ENCODE measurements at regions not wholly inside any gene's neighbourhood (a gene's known extent, or its start where the extent isn't known, plus 50 kb on each side); places are given as distances from the start of the nearest gene placed in this dataset.

GRCh38 chr9:89802781-89803355, 198.1 kb downstream of the GADD45G start:
- DNase-seq = peak; percentile 7
- H3K4me3 ChIP-seq (ENCODE audit: low read depth, low read length) = no peak overlapping the region
- no peaks in the 10 kb centered on the region for H3K27me3 ChIP-seq (replicated peaks)
- no peaks in the 10 kb centered on the region for H3K36me3 ChIP-seq (replicated peaks)
- TF ChIP-seq CTCF (IDR thresholded peaks at IDR 0.05; ENCODE audit: low read depth, low read length, missing control alignments) = no peak
- in situ Hi-C loops (cut with HindIII; ENCODE audit: low pct_ligation_motif_present, low sequenced_read_pairs) = no loop called here
- no peak overlapping the region for H3K27ac ChIP-seq

GRCh38 chr9:89803403-89803802, 198.6 kb downstream of the GADD45G start:
- no peak for DNase-seq
- no peak overlapping the region for H3K4me3 ChIP-seq (ENCODE audit: low read depth, low read length)
- no peak for TF ChIP-seq CTCF (IDR thresholded peaks at IDR 0.05; ENCODE audit: low read depth, low read length, missing control alignments)
- no peaks in the 10 kb centered on the region for H3K27me3 ChIP-seq (replicated peaks)
- H3K27ac ChIP-seq = no peak overlapping the region
- in situ Hi-C loops (cut with HindIII; ENCODE audit: low pct_ligation_motif_present, low sequenced_read_pairs) = no loop called here
- no peaks in the 10 kb centered on the region for H3K36me3 ChIP-seq (replicated peaks)

GRCh38 chr9:89804766-89805531, 200.1 kb downstream of the GADD45G start:
- Histone ChIP-seq H3K4me3 (ENCODE audit: low read depth, low read length) (no peak overlapping the region), H3K36me3 (replicated peaks) (no peaks in the 10 kb centered on the region), H3K27ac (no peak overlapping the region), H3K27me3 (replicated peaks) (no peaks in the 10 kb centered on the region)
- in situ Hi-C loops (cut with HindIII; ENCODE audit: low pct_ligation_motif_present, low sequenced_read_pairs) = no loop called here
- no peak for DNase-seq
- no peak for TF ChIP-seq CTCF (IDR thresholded peaks at IDR 0.05; ENCODE audit: low read depth, low read length, missing control alignments)

GRCh38 chr9:89805571-89806292, 200.9 kb downstream of the GADD45G start:
- Histone ChIP-seq H3K27me3 (replicated peaks) (no peaks in the 10 kb centered on the region), H3K27ac (peak overlapping the region; percentile 80), H3K4me3 (ENCODE audit: low read depth, low read length) (no peak overlapping the region), H3K36me3 (replicated peaks) (no peaks in the 10 kb centered on the region)
- TF ChIP-seq CTCF (IDR thresholded peaks at IDR 0.05; ENCODE audit: low read depth, low read length, missing control alignments) = no peak
- in situ Hi-C loops (cut with HindIII; ENCODE audit: low pct_ligation_motif_present, low sequenced_read_pairs) = no loop called here
- peak; percentile 14 for DNase-seq

- TF ChIP-seq CTCF (IDR thresholded peaks at IDR 0.05; ENCODE audit: low read depth, low read length, missing control alignments) = no peak
- Histone ChIP-seq H3K4me3 (ENCODE audit: low read depth, low read length) (no peak overlapping the region), H3K27me3 (replicated peaks) (no peaks in the 10 kb centered on the region), H3K36me3 (replicated peaks) (no peaks in the 10 kb centered on the region), H3K27ac (peak overlapping the region; percentile 80)
- in situ Hi-C loops (cut with HindIII; ENCODE audit: low pct_ligation_motif_present, low sequenced_read_pairs) = no loop called here
- peak; percentile 83 for DNase-seq
Measured at GRCh38 chr9:89806371-89807100, 201.7 kb downstream of the GADD45G start.

Measured in brain microvascular endothelial cell (primary cell).